Lung (tissue), 11 donors: ENCODE measurements at regions not wholly inside any gene's neighbourhood (a gene's known extent, or its start where the extent isn't known, plus 50 kb on each side); places are given as distances from the start of the nearest gene placed in this dataset.

ENCODE experiments used
- ATAC-seq: fragments of 200-7000 bp; cut with Tn5 transposase; one replicate; pipeline ENCODE4 v1.9.1; 2020; ENCODE audit warnings: moderate number of reproducible peaks; ENCODE audit not compliant: insufficient read depth, low FRiP score
- DNase-seq, 3 donors: peaks; one replicate each; pipeline ENCODE4 v3.0.0-alpha.2; 2013 to 2017
- H3K27ac ChIP-seq, 2 donors: one replicate each; pipeline ENCODE4 v1.5.1; 2013; ENCODE audit warnings: mild to moderate bottlenecking in 2 of 2, moderate library complexity in 2 of 2, control low read depth in 1 of 2, inconsistent platforms in 1 of 2, low read depth in 1 of 2, low read length in 1 of 2
- H3K27me3 ChIP-seq, 3 donors: one replicate each; pipeline ENCODE4 v1.5.1; 2013; ENCODE audit warnings: low read length in 2 of 3; ENCODE audit not compliant: control insufficient read depth in 3 of 3, insufficient read depth in 3 of 3
- H3K36me3 ChIP-seq, 4 donors: one replicate each; pipeline ENCODE4 v1.5.1; 2013; ENCODE audit warnings: low read length in 4 of 4, mild to moderate bottlenecking in 1 of 4, moderate library complexity in 1 of 4; ENCODE audit not compliant: control insufficient read depth in 4 of 4, insufficient read depth in 4 of 4
- H3K4me1 ChIP-seq, 5 donors: one replicate each; pipeline ENCODE4 v1.5.1; 2013; ENCODE audit warnings: low read length in 5 of 5, mild to moderate bottlenecking in 2 of 5, moderate library complexity in 1 of 5; ENCODE audit not compliant: control insufficient read depth in 5 of 5, insufficient read depth in 5 of 5
- H3K4me3 ChIP-seq: one replicate; pipeline ENCODE4 v1.5.1; 2013; ENCODE audit warnings: mild to moderate bottlenecking, control low read depth, moderate library complexity
- H3K9ac ChIP-seq, 2 donors: one replicate each; pipeline ENCODE4 v1.5.1; 2013; ENCODE audit warnings: low read length in 2 of 2, control low read depth in 1 of 2; ENCODE audit not compliant: insufficient read depth in 1 of 2
- H3K9me3 ChIP-seq, 4 donors: one replicate each; pipeline ENCODE4 v1.5.1; 2013; ENCODE audit warnings: low read length in 3 of 4, mild to moderate bottlenecking in 1 of 4, moderate library complexity in 1 of 4; ENCODE audit not compliant: control insufficient read depth in 4 of 4, insufficient read depth in 3 of 4
- WGBS, 2 donors: extraction: QIAGEN DNeasy Blood & Tissue Kit; methylation state at CpG; one replicate each; pipeline ENCODE4 v1.1.7; 2013; 5-methylcytosine and 5-hydroxymethylcytosine counted together
- TF ChIP-seq, protein P1 (sequence below): IDR thresholded peaks from 2 replicates; pipeline ENCODE4 v1.5.1; 2012; ENCODE audit warnings: mild to moderate bottlenecking; ENCODE audit errors: control extremely low read depth, extremely low read depth
- donor health status: control.
- donor health status: control.
- donor health status: Bipolar disorder and iron deficiency.
- donor health status: healthy.
- donor health status: DM: yes; HTN: yes; CAD: no.

DNA sequence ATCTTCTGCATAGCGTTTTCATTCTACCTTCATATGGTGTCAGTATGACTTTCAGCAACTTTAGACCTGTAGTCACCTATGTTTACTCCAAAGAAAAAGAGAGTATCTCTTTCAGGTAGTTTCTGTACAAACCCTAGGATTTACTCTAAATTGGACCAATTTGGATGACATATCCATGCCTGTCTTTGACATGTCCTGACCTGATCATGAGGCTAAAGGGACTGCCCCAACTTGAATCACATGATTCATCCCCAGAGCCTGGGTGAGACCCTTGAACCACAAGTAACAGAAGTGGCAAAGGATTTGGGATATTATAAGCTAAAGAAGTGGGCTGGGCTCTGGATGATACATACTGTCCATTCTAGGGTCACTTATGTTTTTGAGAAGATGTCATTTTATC is 124.5 kb upstream of the CSNK1A1L start:
- H3K4me3 ChIP-seq = no peak overlapping the region
- H3K9me3 ChIP-seq = peaks cover 0 to 7% (median 0%) of the 10 kb centered on the region in 4 donors
- no peak overlapping the region for H3K27ac ChIP-seq
- ATAC-seq (no peak), DNase-seq (no peak)
- H3K36me3 ChIP-seq = no peaks in the 10 kb centered on the region
- TF ChIP-seq, protein P1, sequence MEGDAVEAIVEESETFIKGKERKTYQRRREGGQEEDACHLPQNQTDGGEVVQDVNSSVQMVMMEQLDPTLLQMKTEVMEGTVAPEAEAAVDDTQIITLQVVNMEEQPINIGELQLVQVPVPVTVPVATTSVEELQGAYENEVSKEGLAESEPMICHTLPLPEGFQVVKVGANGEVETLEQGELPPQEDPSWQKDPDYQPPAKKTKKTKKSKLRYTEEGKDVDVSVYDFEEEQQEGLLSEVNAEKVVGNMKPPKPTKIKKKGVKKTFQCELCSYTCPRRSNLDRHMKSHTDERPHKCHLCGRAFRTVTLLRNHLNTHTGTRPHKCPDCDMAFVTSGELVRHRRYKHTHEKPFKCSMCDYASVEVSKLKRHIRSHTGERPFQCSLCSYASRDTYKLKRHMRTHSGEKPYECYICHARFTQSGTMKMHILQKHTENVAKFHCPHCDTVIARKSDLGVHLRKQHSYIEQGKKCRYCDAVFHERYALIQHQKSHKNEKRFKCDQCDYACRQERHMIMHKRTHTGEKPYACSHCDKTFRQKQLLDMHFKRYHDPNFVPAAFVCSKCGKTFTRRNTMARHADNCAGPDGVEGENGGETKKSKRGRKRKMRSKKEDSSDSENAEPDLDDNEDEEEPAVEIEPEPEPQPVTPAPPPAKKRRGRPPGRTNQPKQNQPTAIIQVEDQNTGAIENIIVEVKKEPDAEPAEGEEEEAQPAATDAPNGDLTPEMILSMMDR = no peak
- H3K4me1 ChIP-seq = peaks cover 0 to 9% (median 0%) of the 10 kb centered on the region in 5 donors
- H3K27me3 ChIP-seq = no peaks in the 10 kb centered on the region
- no peak overlapping the region for H3K9ac ChIP-seq
- 0% methylated on average over 1 of the region's 1 CpG for WGBS, 2 donors

- no peak overlapping the region for H3K9ac ChIP-seq
- H3K36me3 ChIP-seq = no peaks in the 10 kb centered on the region
- H3K27ac ChIP-seq = no peak overlapping the region
- H3K4me3 ChIP-seq = no peak overlapping the region
- WGBS, 2 donors = 93 to 96% methylated on average over 4 of the region's 4 CpGs
- TF ChIP-seq, protein P1 = no peak
- no peaks in the 10 kb centered on the region for H3K27me3 ChIP-seq
- peaks cover 0 to 9% (median 0%) of the 10 kb centered on the region in 5 donors for H3K4me1 ChIP-seq
- DNase-seq (no peak), ATAC-seq (no peak)
- no peaks in the 10 kb centered on the region for H3K9me3 ChIP-seq
Observed at GRCh38 chr13:37226971-37227370, 121.5 kb upstream of the CSNK1A1L start.

- TF ChIP-seq, protein P1 = no peak
- H3K27ac ChIP-seq = no peak overlapping the region
- DNase-seq (no peak), ATAC-seq (no peak)
- H3K4me3 ChIP-seq = no peak overlapping the region
- H3K36me3 ChIP-seq = no peaks in the 10 kb centered on the region
- 69 to 85% methylated on average over 1 of the region's 1 CpG for WGBS, 2 donors
- no peaks in the 10 kb centered on the region for H3K9me3 ChIP-seq
- no peak overlapping the region for H3K9ac ChIP-seq
- no peaks in the 10 kb centered on the region for H3K27me3 ChIP-seq
- H3K4me1 ChIP-seq = peaks cover 0 to 4% (median 0%) of the 10 kb centered on the region in 5 donors
Observed at GRCh38 chr13:37225414-37226070, 120.1 kb upstream of the CSNK1A1L start.

GRCh38 chr13:37216331-37216730 is 110.9 kb upstream of the CSNK1A1L start:
- DNase-seq = no peak
- TF ChIP-seq, protein P1 = no peak
- Histone ChIP-seq H3K4me1 (no peaks in the 10 kb centered on the region), H3K27ac (no peak overlapping the region), H3K4me3 (no peak overlapping the region), H3K9me3 (no peaks in the 10 kb centered on the region), H3K9ac (no peak overlapping the region), H3K27me3 (no peaks in the 10 kb centered on the region), H3K36me3 (no peaks in the 10 kb centered on the region)
- WGBS, 2 donors = 79 to 94% methylated on average over 1 of the region's 1 CpG
- no peak for ATAC-seq
